ENCODE measurements at regions not wholly inside any gene's neighbourhood (a gene's known extent, or its start where the extent isn't known, plus 50 kb on each side); places are given as distances from the start of the nearest gene placed in this dataset.

DNA sequence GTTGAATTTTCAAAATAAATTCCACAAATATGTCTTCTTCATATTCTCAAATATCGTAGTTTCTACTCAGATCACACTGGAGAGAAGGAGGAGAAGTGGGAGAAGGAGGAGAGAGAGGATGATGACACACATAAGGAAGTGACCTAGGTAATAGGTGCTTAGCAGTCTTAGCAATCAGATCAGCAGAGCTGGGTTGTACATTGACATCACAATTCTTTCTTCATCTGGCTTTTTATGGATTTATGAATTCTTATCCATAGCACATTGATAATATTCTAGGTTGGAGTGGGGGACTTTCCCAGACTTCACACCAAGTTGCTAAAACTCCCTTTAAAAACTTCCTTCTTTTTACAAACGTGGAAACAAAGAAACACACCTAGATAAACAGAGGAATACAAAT is 86.9 kb downstream of the FGF9 start:
- TF ChIP-seq, protein P1, sequence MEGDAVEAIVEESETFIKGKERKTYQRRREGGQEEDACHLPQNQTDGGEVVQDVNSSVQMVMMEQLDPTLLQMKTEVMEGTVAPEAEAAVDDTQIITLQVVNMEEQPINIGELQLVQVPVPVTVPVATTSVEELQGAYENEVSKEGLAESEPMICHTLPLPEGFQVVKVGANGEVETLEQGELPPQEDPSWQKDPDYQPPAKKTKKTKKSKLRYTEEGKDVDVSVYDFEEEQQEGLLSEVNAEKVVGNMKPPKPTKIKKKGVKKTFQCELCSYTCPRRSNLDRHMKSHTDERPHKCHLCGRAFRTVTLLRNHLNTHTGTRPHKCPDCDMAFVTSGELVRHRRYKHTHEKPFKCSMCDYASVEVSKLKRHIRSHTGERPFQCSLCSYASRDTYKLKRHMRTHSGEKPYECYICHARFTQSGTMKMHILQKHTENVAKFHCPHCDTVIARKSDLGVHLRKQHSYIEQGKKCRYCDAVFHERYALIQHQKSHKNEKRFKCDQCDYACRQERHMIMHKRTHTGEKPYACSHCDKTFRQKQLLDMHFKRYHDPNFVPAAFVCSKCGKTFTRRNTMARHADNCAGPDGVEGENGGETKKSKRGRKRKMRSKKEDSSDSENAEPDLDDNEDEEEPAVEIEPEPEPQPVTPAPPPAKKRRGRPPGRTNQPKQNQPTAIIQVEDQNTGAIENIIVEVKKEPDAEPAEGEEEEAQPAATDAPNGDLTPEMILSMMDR (IDR thresholded peaks at IDR 0.05): no peak
- no peak for TF ChIP-seq POLR2A (IDR thresholded peaks at IDR 0.05)

Measured in testis (tissue), 2 donors.